Esophagus squamous epithelium (tissue), 4 donors: ENCODE measurements at regions not wholly inside any gene's neighbourhood (a gene's known extent, or its start where the extent isn't known, plus 50 kb on each side); places are given as distances from the start of the nearest gene placed in this dataset.

Experiments used
- POLR2A ChIP-seq, 4 donors: fragments of 450-650 bp; IDR thresholded peaks; one replicate each; pipeline ENCODE4 v1.6.1; 2017; ENCODE audit warnings: antibody characterized with exemption in 4 of 4, mild to moderate bottlenecking in 4 of 4, moderate library complexity in 3 of 4
- TF ChIP-seq, protein P1 (sequence below), 6 experiments: fragments of 450-650 bp in 4 of 6; fragments of 200-600 bp in 2 of 6; sonication (generic) in 2 of 6; IDR thresholded peaks; one replicate each; pipeline ENCODE4 v1.5.1; 2016 to 2019; ENCODE audit warnings: antibody characterized with exemption in 6 of 6, mild to moderate bottlenecking in 4 of 6, moderate library complexity in 4 of 6

DNA sequence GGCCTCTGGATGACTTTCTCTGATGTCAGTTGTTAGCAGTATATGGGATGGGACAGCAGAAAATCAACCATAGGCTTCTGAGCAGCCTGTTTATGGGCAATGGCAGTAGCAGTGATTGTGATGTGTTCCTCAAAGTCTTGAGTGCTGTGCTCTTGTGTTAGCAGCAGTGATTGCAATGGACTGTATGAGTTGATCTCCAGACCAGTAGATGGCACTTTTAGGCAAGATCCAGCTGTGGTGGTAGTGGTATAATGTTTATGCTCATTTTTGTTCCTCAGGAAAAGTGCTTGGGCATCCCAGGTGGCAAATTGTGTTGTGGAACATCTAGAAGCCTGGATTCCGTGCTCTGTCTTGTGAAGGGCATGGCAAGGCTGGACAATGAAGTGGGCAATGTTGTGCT, 181.6 kb upstream of the SYNCRIP start:
- TF ChIP-seq, protein P1, sequence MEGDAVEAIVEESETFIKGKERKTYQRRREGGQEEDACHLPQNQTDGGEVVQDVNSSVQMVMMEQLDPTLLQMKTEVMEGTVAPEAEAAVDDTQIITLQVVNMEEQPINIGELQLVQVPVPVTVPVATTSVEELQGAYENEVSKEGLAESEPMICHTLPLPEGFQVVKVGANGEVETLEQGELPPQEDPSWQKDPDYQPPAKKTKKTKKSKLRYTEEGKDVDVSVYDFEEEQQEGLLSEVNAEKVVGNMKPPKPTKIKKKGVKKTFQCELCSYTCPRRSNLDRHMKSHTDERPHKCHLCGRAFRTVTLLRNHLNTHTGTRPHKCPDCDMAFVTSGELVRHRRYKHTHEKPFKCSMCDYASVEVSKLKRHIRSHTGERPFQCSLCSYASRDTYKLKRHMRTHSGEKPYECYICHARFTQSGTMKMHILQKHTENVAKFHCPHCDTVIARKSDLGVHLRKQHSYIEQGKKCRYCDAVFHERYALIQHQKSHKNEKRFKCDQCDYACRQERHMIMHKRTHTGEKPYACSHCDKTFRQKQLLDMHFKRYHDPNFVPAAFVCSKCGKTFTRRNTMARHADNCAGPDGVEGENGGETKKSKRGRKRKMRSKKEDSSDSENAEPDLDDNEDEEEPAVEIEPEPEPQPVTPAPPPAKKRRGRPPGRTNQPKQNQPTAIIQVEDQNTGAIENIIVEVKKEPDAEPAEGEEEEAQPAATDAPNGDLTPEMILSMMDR (IDR thresholded peaks at IDR 0.05), result no peak
- TF ChIP-seq POLR2A (IDR thresholded peaks at IDR 0.05), result no peak
